SKM-1 (cell line): ENCODE measurements at regions not wholly inside any gene's neighbourhood (a gene's known extent, or its start where the extent isn't known, plus 50 kb on each side); places are given as distances from the start of the nearest gene placed in this dataset.

Experiments used
- DNase-seq: peaks from one replicate; lab custom pipeline; 2025; ENCODE audit not compliant: unreplicated experiment; lab: John Stamatoyannopoulos, UW

GRCh38 chr9:121550041-121550440 is 50.4 kb upstream of the GGTA1 start:
- DNase-seq = no peak

DNA sequence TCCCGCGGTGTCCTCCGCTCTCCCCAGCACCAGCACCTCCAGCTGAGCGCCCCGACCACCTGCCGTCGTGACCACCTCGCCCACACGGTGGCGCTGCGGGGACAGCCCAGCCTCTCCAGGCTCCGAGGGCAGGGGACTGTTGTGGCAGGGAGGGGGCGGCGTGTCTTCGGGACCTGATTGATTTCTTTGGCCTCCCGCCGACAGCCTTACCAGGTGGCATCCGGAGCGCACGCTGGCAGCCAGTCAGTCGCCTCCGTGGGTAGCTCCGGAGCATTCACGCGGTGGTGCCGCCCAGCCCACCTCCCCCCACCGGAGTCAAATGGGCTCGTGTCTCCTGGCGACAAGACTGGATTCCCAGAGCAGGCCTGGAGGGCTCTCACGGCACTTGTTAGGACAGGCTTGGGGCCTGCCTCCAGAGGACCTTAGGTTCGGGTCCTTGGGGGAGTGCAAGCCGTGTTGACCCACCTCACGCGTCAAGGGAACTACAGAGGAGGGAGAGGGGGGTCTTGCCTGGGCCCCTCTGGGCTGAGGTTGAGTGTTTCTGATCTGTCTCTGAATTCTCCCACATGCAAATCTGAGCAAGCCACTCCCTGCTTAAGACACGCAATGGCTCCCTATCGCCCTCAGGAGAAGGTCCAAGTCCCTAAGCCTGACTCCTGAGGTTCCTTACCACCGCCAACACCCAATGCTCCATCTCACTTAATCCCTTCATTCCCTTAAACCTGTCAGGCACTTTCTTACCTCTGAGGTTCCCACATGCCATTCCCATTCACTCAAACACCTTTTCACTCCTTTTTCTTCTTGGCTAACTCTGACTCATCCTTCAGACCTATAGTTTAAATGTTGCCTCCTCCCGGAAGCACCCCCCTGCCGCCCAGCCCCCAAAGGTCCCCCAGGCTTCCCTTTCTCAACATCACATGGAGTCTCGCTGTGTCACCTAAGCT is 51.2 kb upstream of the GGTA1 start:
- DNase-seq = no peak

DNA sequence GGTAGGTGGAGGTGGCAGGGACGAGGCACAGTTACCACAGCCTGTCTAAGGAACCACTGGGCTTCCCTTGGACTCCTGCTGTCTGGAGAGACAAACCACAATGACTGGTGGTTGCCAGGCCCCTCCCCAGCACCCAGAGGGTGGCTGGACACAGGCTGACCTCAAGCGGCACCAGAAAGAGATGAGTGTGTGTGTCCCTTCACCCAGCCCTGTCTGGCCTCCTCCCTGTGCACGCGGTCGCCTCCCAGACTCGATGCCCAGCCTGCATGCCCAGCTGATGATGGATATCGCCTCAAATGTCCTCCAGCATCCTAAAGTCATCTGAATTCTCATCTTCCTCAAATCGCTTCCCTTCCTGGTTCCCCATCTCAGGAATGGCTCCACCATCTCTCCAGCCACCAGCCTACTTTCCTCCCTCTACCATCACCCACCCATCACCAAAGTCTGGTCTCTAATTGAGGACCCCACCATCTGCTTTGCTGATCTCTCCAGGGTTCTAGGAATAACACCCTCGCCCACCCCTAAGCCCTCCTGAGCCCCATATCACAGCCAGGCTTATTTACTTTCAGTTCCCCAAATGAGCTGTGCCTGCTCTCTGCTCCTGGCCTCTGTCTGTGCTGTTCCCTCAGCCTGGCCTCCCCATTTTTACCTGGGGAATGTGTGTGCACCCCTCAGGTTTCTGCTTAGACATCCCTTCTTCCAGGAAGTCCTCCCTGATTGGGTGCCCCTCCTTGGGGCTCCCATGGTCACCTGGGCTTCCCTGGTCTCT is 52.5 kb upstream of the GGTA1 start:
- DNase-seq = no peak

DNA sequence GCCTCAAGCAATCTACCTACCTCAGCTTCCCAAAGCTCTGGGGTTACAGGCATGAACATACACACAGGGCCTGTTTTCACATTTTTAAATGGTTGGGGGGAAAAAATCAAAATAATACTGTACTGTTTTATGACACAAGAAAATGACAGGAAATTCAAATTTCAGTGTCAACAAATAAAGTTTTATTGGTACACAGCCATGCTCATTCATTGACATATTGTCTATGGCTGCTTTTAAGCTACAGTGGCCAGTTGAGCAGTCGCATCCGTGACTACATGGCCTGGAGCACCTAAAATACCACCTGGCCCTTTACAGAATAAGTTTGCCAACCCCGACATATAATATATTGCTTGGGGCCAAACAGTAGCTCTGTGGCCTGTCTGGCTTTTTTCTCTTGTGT is 56.4 kb upstream of the GGTA1 start:
- no peak for DNase-seq

DNA sequence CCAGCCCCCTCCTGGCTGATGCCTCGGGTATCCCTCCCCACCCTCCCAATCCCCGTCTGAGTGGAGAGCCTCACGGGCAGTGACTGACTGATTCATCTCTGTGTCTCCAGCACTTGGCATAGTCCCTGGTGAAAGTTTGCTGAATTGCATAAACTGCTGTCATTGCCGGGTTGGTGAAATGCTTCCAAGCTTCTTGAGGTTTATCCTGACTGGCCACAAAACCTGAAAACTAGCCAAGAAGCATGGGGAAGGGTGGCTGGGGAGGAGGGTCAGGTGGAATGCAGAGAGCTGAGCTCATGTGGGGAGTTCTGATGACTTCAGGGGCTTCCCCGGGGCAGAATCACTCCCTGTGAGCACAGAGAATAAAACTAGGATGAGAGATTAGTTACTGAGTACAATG is 56.9 kb upstream of the GGTA1 start:
- DNase-seq = no peak

- peak; percentile 78 for DNase-seq
These were observed 58.2 kb upstream of the GGTA1 start for GRCh38 chr9:121557581-121558447.

- DNase-seq = no peak
These were observed 58.8 kb upstream of the GGTA1 start for GRCh38 chr9:121558473-121558872.

DNA sequence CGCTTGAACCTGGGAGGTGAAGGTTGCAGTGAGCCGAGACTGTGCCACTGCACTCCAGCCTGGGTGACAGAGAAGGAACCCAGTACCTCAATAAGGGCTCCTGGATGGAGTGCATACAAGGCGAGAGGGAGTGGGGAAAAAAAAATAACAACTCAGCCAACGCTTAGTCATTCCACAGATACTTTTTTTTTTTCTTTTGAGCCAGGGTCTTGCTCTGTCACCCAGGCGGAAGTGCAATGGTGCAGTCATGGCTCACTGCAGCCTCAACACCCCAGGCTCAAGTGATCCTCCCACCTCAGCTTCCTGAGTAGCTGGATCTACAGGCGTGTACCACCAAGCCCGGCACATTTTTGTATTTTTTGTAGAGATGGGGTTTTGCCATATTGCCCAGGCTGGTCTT is 59.5 kb upstream of the GGTA1 start:
- DNase-seq = no peak

- no peak for DNase-seq
These were observed 61.3 kb upstream of the GGTA1 start for GRCh38 chr9:121560921-121561320.

GRCh38 chr9:121561385-121562222 is 62.0 kb upstream of the GGTA1 start:
- DNase-seq = no peak

DNA sequence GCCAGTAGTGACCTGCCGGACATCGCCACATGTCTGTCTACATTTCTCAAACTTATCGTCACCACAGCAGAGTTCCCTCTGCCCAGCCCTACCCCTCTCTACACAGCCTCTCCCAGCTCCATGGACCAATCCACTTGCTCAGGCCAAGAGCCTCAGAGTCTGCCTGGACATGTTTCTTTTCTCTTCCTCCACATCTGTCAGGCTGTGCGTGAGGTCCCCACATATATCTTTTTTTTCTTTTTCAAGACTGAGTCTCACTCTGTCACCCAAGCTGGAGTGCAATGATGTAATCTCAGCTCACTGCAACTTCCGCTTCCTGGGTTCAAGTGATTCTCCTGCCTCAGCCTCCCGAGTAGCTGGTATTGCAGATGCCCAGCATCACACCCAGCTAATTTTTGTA is 62.7 kb upstream of the GGTA1 start:
- DNase-seq = peak; percentile 49

- no peak for DNase-seq
These were observed 63.8 kb upstream of the GGTA1 start for GRCh38 chr9:121563425-121563824.

- DNase-seq = no peak
These were observed 64.3 kb upstream of the GGTA1 start for GRCh38 chr9:121563881-121564460.

DNA sequence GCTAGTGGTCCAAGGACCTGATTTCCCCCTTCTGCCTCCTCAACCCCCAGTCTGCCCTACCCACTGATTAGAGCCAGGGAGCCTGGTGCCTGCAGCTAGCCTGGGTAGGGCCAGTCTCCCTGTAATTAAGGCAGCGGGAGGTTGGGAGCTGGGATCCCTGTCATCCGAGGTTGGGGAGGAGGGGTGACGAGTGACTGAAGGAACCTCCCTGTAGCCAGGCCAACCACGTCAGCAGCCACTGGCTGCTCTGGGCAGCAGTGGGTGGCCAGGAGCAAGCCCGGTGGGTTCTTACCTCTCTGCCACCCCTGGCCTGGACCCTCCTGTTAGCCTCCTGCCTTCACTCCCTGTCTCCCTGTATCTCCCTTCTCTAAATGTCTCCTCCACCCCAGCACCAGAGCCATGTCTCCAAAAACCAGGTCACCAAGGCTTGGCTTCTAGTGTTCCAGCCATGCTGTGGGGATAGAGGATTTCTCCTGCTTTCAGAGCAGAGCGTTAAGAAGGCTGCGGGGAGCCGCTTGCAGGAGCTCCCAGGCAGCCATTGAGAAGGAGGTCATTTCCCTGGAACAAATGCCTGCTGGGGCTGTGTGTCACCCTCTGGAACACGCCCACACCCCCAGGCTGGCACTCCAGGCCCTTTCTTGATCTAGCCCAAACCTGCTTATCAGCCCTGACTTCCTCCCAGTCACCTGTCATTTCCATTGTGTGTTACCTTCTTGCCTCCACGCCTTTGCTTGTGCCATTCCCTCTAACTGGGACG is 65.0 kb upstream of the GGTA1 start:
- DNase-seq = no peak

- no peak for DNase-seq
These were observed 67.1 kb upstream of the GGTA1 start for GRCh38 chr9:121566481-121567465.

DNA sequence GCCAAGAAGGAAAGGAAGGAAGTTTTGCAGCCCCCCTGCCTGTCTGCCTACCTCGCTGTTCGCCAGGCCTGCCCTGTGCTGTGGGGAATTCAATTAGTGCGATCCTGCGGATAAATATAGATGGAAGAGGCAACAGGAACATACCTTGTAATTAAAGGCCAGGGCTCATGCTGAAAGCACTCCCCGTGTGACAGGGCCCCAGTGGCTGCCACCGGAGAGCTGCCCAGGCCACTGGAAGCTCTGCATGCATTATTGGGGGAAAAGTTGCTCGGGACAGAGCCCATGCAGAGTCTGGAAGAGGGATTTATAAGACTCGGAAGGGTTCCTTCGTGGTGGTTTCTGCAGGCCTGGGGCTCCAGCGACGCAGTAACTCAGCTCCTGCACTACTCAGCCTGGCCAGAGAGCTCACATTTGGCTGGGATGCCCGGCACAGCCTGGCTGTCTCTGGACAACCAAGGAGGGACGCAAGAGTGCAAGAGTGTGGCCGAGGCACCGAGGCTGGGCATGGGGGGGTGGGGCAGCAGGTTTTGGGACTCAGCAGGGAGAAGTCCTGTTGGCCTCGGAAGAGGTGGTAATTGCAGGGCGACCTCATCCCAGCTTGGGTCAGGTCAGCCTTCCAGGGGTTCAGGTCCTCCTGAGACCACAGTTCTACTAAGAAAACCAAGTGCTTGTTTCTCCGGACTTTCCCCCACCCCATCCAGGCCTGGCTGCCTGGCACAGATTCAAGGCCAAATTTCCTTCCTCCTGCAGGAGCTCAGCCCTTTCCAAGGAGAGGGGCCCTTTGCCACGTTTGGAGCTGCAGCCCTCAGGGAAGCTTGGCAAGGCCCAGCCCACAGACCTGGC is 68.1 kb upstream of the GGTA1 start:
- DNase-seq = no peak
